Superior temporal gyrus (tissue), 1 donor: ENCODE measurements at regions not wholly inside any gene's neighbourhood (a gene's known extent, or its start where the extent isn't known, plus 50 kb on each side); places are given as distances from the start of the nearest gene placed in this dataset.

Source experiments
- DNase-seq: peaks from one replicate; pipeline ENCODE4 v3.0.0-alpha.2; 2016; ENCODE audit errors: extremely low spot score

GRCh38 chr11:116302756-116303155 lies 470.0 kb downstream of the BUD13 start:
- DNase-seq = no peak

GRCh38 chr11:116301141-116301540 lies 471.6 kb downstream of the BUD13 start:
- no peak for DNase-seq

- DNase-seq = no peak
Observed at GRCh38 chr11:116300232-116300631, 472.6 kb downstream of the BUD13 start.

GRCh38 chr11:116294630-116295029 lies 478.2 kb downstream of the BUD13 start:
- DNase-seq = no peak

GRCh38 chr11:116287866-116288265 lies 484.9 kb downstream of the BUD13 start:
- no peak for DNase-seq

- no peak for DNase-seq
Observed at GRCh38 chr11:116285026-116285425, 487.8 kb downstream of the BUD13 start.

GRCh38 chr11:116283300-116283699 lies 489.5 kb downstream of the BUD13 start:
- DNase-seq = no peak

GRCh38 chr11:116282481-116282880 lies 490.3 kb downstream of the BUD13 start:
- no peak for DNase-seq

GRCh38 chr11:116281173-116282160 lies 491.3 kb downstream of the BUD13 start:
- DNase-seq = no peak

GRCh38 chr11:116279511-116279910 lies 493.3 kb downstream of the BUD13 start:
- DNase-seq = no peak

GRCh38 chr11:116278076-116278475 lies 494.7 kb downstream of the BUD13 start:
- no peak for DNase-seq

GRCh38 chr11:116276051-116277044 lies 496.4 kb downstream of the BUD13 start:
- DNase-seq = peak; percentile 73

GRCh38 chr11:116275635-116276034 lies 497.2 kb downstream of the BUD13 start:
- no peak for DNase-seq

- DNase-seq = no peak
Observed at GRCh38 chr11:116274521-116274920, 498.3 kb downstream of the BUD13 start.

GRCh38 chr11:116272181-116272789 lies 500.5 kb downstream of the BUD13 start:
- DNase-seq = no peak

GRCh38 chr11:116271479-116271878 lies 501.3 kb downstream of the BUD13 start:
- no peak for DNase-seq

GRCh38 chr11:116267146-116267545 lies 505.6 kb downstream of the BUD13 start:
- DNase-seq = no peak

GRCh38 chr11:116263770-116264169 lies 509.0 kb downstream of the BUD13 start:
- DNase-seq = peak; percentile 20

- DNase-seq = no peak
Observed at GRCh38 chr11:116263019-116263418, 509.8 kb downstream of the BUD13 start.

- no peak for DNase-seq
Observed at GRCh38 chr11:116262370-116262769, 510.4 kb downstream of the BUD13 start.

GRCh38 chr11:116261606-116262005 lies 511.2 kb downstream of the BUD13 start:
- DNase-seq = no peak

GRCh38 chr11:116258821-116259220 lies 514.0 kb downstream of the BUD13 start:
- DNase-seq = no peak
